ENCODE measurements at regions not wholly inside any gene's neighbourhood (a gene's known extent, or its start where the extent isn't known, plus 50 kb on each side); places are given as distances from the start of the nearest gene placed in this dataset.

DNA sequence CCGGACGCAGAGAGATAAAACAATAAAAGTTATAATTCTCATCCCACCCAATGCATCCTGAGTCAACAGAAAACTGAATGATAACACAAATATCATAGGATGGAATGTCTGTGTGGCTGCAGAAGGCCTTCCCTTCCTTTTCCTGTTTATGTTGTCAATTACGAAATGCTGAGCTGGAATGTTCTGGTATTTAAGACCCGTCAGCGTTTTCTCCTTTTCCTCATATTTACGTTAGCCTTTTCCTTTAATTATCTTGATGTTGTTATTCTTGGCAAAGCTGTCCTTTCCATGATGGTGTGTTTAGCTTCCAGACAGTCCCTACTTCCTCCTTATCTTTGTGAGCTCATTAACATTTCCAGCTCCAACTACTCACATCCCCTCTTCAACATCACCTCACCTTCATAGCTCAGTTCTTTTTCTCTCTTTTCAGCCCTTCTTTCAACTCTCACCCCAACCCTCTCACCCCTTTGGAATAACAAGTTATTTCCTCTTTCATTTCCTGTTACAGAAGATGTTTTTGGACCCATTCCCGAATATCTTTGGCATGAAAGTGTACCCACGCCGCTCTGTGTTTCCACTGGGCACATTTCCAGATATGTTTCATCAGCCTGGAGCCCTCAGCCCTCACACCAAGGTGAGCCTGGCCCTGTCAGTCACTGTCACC, 221.6 kb downstream of the NR2F1-AS1 start:
- TF ChIP-seq, protein P1, sequence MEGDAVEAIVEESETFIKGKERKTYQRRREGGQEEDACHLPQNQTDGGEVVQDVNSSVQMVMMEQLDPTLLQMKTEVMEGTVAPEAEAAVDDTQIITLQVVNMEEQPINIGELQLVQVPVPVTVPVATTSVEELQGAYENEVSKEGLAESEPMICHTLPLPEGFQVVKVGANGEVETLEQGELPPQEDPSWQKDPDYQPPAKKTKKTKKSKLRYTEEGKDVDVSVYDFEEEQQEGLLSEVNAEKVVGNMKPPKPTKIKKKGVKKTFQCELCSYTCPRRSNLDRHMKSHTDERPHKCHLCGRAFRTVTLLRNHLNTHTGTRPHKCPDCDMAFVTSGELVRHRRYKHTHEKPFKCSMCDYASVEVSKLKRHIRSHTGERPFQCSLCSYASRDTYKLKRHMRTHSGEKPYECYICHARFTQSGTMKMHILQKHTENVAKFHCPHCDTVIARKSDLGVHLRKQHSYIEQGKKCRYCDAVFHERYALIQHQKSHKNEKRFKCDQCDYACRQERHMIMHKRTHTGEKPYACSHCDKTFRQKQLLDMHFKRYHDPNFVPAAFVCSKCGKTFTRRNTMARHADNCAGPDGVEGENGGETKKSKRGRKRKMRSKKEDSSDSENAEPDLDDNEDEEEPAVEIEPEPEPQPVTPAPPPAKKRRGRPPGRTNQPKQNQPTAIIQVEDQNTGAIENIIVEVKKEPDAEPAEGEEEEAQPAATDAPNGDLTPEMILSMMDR (conservative IDR thresholded peaks at IDR 0.05 in 1 of 2, IDR thresholded peaks at IDR 0.05 in 1 of 2; ENCODE audit: extremely low read depth in 1 of 2, insufficient read depth in 1 of 2, low read depth in 1 of 2, low read length in 2 of 2) = no peak
- TF ChIP-seq EZH2 (IDR thresholded peaks at IDR 0.05; ENCODE audit: borderline replicate concordance, low read length) = no peak
